Erythroblast (primary cell): ENCODE measurements at regions not wholly inside any gene's neighbourhood (a gene's known extent, or its start where the extent isn't known, plus 50 kb on each side); places are given as distances from the start of the nearest gene placed in this dataset.

Experiments
- DNase-seq, 2 experiments: peaks; one replicate each; lab custom pipeline; 2025; lab: John Stamatoyannopoulos, UW
- GATA1 ChIP-seq: IDR thresholded peaks from 2 replicates; pipeline ENCODE4 v1.6.1; 2011; ENCODE audit warnings: low read depth, mild to moderate bottlenecking, control low read depth, low read length, moderate library complexity
- POLR2A ChIP-seq: IDR thresholded peaks from 2 replicates; pipeline ENCODE4 v1.6.1; 2011; ENCODE audit warnings: mild to moderate bottlenecking, low read length

DNA sequence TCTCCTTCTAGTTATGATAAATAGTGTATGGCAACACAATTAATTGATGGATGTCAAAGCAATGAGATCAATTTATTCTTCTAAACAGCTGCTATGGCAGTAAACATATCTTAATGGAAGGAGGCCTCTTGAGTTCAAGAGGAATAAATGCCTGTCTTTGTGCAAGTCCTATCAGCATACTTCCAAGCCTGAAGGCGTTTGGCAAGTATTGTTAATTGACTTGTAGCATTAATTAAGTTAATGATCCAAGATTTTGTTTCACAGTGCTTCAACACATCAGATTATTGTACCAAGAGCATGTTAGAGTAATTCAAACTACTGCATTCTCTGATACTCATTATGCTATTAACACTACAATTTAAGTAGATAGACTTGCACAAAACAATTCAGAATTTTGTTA, 144.8 kb downstream of the FAT4 start:
- no peak for DNase-seq
- TF ChIP-seq POLR2A = no peak
- TF ChIP-seq GATA1 = no peak

DNA sequence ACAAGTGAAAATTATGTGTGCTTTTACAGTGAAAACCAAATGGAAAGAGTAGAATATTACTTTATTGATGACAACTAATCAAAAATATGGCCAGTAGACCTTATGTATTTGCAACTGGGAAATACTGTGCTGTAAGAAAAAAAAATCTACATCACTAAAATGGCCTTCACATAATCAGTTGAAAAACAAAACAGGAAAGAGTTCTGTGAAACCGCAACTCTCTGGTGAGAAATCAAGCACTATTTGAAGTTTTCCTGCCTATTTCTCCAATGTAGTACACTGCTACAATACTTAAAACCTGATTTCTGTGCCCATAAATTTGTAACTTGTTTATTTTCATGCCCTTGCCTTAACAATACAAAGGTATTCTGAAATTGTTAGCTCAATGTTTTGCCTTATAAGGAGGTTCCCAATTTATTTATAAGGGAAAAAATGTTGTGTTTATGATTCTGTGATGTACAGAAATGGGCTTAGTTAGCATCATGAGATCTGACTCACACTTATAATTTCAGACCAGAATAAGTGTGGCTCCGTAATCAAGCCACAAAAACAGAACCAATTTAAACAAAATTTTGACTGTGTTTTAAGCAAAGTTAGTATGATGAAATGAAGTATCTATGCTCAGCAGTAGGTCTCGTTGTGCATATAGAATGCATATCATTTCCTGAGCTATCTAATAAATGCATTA, 147.1 kb downstream of the FAT4 start:
- DNase-seq = no peak
- no peak for TF ChIP-seq POLR2A
- TF ChIP-seq GATA1 = no peak

DNA sequence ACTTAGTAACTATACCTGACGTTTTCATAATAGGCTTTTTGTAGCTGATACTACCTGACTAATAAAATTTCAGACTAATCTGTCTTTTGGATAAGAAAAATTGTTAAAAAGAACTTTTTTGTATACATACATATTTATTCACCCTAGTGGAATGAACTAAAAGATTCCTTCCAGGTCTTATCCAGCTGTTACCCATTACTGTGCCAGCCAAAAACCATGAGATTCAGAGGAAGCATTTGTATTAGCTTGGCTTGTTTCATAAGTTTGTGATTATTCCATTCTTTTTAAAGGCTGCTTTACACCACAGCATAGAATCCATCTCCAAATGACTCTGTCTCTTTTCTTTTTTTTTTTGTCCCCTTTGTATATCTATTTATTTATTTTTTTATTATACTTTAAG, 149.4 kb downstream of the FAT4 start:
- no peak for DNase-seq
- TF ChIP-seq GATA1 (no peak), POLR2A (no peak)

DNA sequence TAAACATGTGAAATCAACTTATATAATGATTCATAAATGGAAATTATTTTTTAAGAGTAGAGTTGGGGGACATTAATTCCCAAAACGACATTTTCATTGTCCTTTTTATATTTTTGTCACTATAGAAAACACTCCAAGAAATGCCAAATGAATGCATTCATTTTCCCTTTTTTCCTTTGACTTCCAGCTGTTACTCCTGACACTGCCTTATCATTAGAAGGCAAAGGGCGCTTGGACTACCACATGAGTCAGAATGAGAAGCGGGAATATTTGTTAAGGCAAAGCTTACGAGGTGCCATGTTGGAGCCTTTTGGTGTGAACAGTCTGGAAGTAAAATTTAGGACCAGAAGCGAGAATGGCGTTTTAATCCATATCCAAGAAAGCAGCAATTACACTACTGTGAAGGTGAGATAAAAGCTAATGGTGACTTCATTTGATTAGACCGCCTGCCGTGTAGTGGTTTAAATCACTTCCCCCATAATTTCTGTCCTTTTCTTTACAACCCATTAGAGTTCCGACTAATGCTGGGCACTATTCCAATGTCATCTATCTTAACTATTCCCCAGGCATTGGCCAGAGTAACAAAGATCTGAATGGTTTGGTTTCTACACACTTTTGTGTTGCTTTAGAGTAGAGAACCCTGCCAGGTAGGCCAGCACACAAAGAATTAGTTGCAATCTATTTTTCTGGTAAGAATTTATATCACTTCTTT, 166.7 kb downstream of the FAT4 start:
- no peak for DNase-seq
- no peak for TF ChIP-seq POLR2A
- TF ChIP-seq GATA1 = no peak

DNA sequence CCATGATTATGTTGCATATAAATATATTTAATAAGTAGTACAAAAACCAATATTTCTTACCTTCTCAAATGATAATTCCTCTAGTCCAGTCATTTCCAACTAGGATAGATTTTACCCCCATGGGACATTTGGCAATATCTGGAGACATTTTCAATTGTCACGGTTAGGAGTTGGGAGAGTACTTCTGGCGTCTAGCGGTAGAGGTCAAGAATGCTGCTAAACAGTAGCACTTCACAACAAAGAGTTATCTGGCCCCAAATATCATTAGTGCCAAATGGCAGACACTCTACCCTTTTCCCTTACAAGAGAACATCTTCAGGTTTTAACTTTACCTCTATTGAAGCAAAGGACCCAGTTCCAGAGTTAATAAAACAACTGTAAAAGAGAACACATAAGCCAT, 168.1 kb downstream of the FAT4 start:
- DNase-seq = no peak
- TF ChIP-seq POLR2A (no peak), GATA1 (no peak)

DNA sequence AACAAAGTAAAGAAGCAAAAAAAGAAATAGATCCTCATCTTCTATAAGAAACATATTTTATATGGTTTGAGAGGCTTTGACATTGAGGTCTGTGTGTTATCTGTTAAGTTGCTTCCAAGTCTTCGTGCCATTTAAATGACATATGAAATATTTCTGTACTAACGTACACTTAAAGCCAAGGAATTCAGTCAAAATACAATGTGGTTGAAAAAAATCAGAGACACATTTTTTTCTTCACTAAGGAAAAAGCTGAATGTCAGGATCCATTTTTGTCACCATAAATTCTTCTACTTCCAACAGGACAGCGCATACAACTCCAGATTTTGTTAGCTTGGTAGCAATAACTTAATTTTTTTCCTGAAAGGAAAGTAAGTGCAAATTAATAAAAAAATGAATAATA, 168.5 kb downstream of the FAT4 start:
- DNase-seq = no peak
- no peak for TF ChIP-seq POLR2A
- no peak for TF ChIP-seq GATA1

DNA sequence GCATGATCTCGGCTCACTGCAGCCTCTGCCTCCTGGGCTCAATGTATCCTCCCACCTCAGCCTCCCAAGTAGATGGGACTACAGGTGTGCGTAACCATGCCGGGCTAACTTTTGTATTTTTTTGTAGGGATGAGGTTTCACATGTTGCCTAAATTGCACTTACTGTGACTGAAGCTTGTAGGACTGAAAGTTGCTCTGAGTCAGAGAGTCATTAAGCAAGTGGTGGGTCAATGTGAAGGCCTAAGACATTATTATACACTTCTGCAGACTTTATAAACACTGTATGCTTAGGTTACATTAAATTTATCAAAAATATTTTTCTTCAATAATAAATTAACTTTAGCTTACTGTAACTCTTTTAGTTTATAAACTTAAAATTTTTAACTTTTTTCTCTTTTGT, 170.2 kb downstream of the FAT4 start:
- no peak for DNase-seq
- TF ChIP-seq POLR2A (no peak), GATA1 (no peak)

DNA sequence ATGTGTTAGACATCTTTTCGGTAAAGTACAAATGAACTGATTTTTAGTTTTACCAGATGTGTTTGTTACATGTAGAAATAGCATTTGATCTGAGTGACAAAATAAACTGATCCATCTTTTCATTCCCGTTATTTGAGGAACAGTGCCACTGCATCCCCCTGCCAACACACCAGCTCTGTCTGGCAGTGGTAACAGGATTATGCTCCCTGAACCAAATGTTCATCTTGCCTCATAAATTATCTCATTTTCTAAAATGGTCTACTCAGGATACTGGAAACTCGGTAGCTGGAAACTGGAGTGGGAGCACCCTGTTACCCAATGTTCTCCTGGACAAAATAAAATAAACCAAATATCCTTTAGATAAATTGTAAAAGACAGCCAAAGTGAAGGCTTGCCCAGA, 171.6 kb downstream of the FAT4 start:
- no peak for DNase-seq
- no peak for TF ChIP-seq POLR2A
- no peak for TF ChIP-seq GATA1

DNA sequence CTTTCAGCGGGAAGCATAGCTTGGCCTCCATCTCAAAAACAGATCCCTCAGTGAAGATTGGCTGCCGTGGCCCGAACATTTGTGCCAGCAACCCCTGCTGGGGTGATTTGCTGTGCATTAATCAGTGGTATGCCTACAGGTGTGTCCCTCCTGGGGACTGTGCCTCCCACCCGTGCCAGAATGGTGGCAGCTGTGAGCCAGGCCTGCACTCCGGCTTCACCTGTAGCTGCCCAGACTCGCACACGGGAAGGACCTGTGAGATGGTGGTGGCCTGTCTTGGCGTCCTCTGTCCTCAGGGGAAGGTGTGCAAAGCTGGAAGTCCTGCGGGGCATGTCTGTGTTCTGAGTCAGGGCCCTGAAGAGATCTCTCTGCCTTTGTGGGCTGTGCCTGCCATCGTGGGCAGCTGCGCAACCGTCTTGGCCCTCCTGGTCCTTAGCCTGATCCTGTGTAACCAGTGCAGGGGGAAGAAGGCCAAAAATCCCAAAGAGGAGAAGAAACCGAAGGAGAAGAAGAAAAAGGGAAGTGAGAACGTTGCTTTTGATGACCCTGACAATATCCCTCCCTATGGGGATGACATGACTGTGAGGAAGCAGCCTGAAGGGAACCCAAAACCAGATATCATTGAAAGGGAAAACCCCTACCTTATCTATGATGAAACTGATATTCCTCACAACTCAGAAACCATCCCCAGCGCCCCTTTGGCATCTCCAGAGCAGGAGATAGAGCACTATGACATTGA, 175.4 kb downstream of the FAT4 start:
- TF ChIP-seq POLR2A (no peak), GATA1 (no peak)
- no peak for DNase-seq

DNA sequence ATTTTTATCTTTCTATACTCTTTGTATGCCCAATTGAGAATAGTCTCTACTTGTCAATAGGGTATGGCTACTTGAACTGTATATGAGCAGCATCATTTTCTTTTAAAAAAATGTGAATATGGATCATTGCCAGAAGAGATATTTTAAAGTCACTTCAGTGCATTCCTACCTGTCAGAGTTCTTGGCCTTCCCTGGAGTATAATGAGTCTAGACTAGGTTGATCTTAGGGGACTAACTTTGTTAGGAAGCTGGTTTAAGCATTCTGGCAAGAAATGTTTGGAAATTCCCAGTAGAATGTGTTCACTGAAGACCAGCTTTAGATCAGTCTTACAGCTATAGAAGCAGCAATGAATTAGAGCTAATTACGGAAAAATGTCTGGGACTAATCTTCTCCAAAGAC, 178.2 kb downstream of the FAT4 start:
- no peak for DNase-seq
- no peak for TF ChIP-seq GATA1

DNA sequence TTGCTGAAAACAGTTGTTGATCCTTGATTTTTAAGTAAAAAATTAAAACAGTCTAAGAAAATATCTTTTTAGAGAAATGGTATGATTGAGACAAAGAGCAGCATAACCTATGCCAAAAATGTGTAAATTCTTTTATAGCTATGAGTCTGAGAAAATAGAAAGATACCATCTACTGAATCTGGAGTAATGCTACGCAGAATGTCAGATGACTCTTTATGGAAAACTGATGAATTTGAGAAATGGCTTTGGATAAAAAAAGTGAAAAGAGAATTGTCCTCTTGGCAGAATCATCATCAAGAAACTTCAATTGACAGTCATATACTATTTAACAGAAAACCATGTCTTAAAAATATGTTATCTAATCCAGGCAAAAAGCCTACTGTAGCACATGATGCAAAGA, 183.1 kb downstream of the FAT4 start:
- TF ChIP-seq GATA1 = no peak
- no peak for TF ChIP-seq POLR2A
- DNase-seq = no peak

DNA sequence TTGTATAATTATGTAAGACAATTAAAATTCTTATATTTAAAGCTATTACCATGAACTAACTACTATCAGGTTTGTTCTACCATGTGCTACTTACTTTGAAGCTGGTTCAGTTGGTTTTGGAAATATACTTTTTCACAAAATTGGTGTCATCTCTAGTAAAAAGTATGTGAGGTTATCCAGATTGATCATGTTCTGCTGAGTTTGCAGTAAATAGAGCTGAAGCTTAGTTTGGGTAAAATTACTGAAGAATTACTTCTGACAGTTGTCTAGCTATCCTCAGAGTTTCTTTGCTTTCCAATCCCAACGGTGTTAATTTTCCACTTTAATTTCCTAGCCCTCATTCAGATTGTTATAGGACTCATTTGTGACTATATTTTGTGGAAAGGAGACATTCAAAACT, 184.2 kb downstream of the FAT4 start:
- DNase-seq = no peak

DNA sequence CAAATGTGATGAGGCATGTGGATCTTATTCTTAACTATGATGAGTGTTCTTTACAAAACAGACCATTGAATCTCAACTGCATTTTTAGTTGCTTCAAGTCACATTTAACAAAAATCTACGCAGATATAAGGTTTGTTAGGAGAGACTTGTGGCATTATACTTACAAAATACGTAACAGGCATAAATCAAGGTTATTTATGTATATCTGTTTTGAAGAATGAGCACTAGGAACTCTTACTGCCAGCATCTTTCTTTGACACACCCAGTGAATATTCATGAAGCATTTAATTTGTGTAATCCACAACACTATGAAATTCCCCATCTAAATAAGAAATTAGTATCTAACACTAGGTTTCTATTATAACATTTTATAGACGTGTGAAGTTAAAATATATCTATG, 186.3 kb downstream of the FAT4 start:
- DNase-seq = no peak
- no peak for TF ChIP-seq POLR2A
- TF ChIP-seq GATA1 = no peak

More for the DNA sequence above, 184.2 kb downstream of the FAT4 start:
- TF ChIP-seq GATA1 = no peak
- TF ChIP-seq POLR2A = no peak

DNA sequence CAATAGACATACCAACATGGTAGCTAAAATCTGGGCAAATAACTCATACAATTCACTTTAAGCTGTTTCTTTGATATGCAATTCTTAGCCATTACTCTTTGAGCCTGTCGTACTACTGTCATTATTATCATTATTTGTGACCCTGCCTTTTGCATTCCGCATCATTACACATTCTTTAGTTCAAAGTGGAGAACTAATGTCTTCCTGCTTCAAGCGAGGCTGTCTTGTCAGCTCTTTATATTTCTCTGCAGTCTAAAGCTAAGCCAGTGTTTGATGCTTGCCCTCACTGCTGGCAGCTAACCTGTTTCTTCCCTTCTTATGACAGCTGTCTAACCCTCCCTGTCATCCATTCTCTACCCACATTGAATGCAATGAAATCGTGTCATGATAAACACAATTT, 186.8 kb downstream of the FAT4 start:
- TF ChIP-seq GATA1 = no peak
- no peak for TF ChIP-seq POLR2A
- DNase-seq = no peak
